Thyroid gland (tissue), 4 donors: ENCODE measurements at regions not wholly inside any gene's neighbourhood (a gene's known extent, or its start where the extent isn't known, plus 50 kb on each side); places are given as distances from the start of the nearest gene placed in this dataset.

Experiments used
- POLR2A ChIP-seq, 2 donors: fragments of 450-650 bp; IDR thresholded peaks; one replicate each; pipeline ENCODE4 v1.6.1; 2017; ENCODE audit warnings: antibody characterized with exemption in 2 of 2, mild to moderate bottlenecking in 2 of 2, moderate library complexity in 1 of 2
- TF ChIP-seq, protein P1 (sequence below), 6 experiments: fragments of 200-600 bp in 3 of 6; fragments of 450-650 bp in 3 of 6; sonication (generic) in 3 of 6; IDR thresholded peaks; one replicate each; pipeline ENCODE4 v1.5.1; 2016 to 2019; ENCODE audit warnings: antibody characterized with exemption in 6 of 6, mild to moderate bottlenecking in 2 of 6, inconsistent platforms in 1 of 6, moderate library complexity in 1 of 6

DNA sequence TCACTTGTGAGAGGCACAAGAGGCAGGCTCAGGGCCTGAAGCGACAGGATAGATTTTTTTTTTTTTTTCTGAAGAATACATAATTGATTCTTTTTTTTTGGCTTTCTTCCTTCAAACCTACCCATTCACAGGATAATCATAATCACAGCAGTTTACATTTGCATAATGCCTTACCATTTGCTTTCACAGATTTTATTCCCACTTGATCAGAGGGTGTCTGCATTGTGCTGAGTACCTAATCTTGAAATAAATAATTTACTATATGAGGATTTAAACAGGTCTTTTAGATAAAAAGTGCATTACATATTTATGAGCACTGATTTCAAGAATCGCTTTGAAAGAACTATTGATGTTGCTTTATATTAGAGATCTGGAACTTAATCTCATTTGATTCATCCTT lies 219.3 kb downstream of the SPRY1 start:
- TF ChIP-seq, protein P1, sequence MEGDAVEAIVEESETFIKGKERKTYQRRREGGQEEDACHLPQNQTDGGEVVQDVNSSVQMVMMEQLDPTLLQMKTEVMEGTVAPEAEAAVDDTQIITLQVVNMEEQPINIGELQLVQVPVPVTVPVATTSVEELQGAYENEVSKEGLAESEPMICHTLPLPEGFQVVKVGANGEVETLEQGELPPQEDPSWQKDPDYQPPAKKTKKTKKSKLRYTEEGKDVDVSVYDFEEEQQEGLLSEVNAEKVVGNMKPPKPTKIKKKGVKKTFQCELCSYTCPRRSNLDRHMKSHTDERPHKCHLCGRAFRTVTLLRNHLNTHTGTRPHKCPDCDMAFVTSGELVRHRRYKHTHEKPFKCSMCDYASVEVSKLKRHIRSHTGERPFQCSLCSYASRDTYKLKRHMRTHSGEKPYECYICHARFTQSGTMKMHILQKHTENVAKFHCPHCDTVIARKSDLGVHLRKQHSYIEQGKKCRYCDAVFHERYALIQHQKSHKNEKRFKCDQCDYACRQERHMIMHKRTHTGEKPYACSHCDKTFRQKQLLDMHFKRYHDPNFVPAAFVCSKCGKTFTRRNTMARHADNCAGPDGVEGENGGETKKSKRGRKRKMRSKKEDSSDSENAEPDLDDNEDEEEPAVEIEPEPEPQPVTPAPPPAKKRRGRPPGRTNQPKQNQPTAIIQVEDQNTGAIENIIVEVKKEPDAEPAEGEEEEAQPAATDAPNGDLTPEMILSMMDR (IDR thresholded peaks at IDR 0.05) = no peak
- no peak for TF ChIP-seq POLR2A (IDR thresholded peaks at IDR 0.05)
